Lower leg skin (tissue), 4 donors: ENCODE measurements at regions not wholly inside any gene's neighbourhood (a gene's known extent, or its start where the extent isn't known, plus 50 kb on each side); places are given as distances from the start of the nearest gene placed in this dataset.

ENCODE experiments used
- DNase-seq, 2 donors: peaks; one replicate each; pipeline ENCODE4 v3.0.0-alpha.2; 2019; ENCODE audit warnings: low spot score in 2 of 2
- H3K4me3 ChIP-seq: fragments of 200-600 bp; sonication (generic); 2 replicates; pipeline ENCODE4 v1.5.1; 2017; ENCODE audit warnings: mild to moderate bottlenecking, low read depth; ENCODE audit not compliant: poor library complexity, severe bottlenecking
- POLR2A ChIP-seq, 2 donors: fragments of 450-650 bp; IDR thresholded peaks; one replicate each; pipeline ENCODE4 v1.6.1; 2016 to 2017; ENCODE audit warnings: antibody characterized with exemption in 2 of 2, mild to moderate bottlenecking in 1 of 2, moderate library complexity in 1 of 2
- WGBS, 2 donors: methylation state at CpG; one replicate each; pipeline ENCODE4 v1.1.5; 2018; 5-methylcytosine and 5-hydroxymethylcytosine counted together
- intact Hi-C: fragments of 100-400 bp; cut with DNase I; formaldehyde crosslinking; loops from one replicate; pipeline ENCODE4 v1.15.0; 2023; ENCODE audit warnings: low total_unique reads
- TF ChIP-seq, protein P1 (sequence below), 3 donors: fragments of 450-650 bp; IDR thresholded peaks; one replicate each; pipeline ENCODE4 v1.5.1; 2016; ENCODE audit warnings: antibody characterized with exemption in 3 of 3, mild to moderate bottlenecking in 3 of 3, moderate library complexity in 2 of 3

DNA sequence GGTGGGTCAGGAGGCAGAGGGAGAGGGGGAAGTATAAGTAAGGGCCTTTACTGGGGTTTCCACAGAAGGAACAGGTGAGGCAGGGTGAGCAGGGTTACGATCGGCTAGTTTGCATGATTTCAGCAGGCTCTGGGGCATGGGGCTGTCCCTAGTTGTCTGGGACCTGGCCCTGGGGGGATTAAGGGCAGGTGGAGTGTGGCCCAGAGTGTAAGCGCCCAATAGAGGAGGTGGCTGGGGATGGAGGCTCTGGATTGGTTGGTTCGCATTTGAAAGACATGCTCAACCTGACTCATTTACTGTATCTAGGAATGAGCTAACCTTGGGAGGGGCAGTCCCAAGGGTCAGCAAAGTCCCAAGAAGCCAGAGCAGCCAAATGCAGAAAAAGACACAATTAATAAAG, 230.3 kb downstream of the MAP2K4 start:
- intact Hi-C loops: no loop called here
- H3K4me3 ChIP-seq: no peak overlapping the region
- WGBS, 2 donors: 79 to 84% methylated on average over 4 of the region's 4 CpGs
- no peak for DNase-seq
- TF ChIP-seq, protein P1, sequence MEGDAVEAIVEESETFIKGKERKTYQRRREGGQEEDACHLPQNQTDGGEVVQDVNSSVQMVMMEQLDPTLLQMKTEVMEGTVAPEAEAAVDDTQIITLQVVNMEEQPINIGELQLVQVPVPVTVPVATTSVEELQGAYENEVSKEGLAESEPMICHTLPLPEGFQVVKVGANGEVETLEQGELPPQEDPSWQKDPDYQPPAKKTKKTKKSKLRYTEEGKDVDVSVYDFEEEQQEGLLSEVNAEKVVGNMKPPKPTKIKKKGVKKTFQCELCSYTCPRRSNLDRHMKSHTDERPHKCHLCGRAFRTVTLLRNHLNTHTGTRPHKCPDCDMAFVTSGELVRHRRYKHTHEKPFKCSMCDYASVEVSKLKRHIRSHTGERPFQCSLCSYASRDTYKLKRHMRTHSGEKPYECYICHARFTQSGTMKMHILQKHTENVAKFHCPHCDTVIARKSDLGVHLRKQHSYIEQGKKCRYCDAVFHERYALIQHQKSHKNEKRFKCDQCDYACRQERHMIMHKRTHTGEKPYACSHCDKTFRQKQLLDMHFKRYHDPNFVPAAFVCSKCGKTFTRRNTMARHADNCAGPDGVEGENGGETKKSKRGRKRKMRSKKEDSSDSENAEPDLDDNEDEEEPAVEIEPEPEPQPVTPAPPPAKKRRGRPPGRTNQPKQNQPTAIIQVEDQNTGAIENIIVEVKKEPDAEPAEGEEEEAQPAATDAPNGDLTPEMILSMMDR (IDR thresholded peaks at IDR 0.05): no peak
- no peak for TF ChIP-seq POLR2A (IDR thresholded peaks at IDR 0.05)

DNA sequence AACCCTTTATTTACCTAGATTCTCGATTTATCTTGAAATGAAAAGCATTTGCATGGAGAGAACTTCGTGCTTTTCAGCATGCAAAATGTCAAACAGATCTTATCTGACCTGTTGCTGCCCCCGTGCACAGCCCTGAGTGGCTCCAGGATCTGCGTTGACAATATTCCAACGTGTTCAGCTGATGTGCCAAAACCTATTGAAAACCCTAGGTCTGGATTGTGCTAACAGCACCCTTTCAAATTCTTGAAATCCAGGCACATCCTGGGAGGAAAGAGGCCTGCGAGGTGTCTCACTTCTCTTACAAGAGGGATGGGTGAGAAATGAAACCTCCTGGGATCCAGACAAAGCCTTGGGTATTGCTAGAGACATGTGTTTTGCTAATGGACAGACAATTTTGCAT, 231.8 kb downstream of the MAP2K4 start:
- DNase-seq: no peak
- 52 to 57% methylated on average over 6 of the region's 6 CpGs for WGBS, 2 donors
- H3K4me3 ChIP-seq: no peak overlapping the region
- TF ChIP-seq, protein P1 (IDR thresholded peaks at IDR 0.05): no peak
- no peak for TF ChIP-seq POLR2A (IDR thresholded peaks at IDR 0.05)
- intact Hi-C loops: no loop called here

DNA sequence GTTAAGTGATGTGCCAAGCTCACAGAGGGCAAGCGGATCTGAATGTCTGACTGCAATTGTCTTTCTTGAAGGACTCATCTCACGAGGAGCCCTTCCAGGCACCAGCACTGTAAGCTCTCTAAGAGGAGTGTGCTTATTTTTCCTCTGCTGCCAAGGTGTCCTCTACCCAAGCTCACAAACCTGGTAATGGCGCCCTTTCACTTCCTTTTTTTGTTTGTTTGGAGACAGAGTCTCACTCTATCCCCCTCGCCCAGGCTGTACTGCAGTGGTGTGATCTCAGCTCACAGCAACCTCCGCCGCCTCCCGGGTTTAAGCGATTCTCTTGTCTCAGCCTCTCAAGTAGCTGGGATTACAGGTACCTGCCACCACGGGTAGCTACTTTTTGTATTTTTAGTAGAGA, 233.8 kb downstream of the MAP2K4 start:
- no peak for TF ChIP-seq POLR2A (IDR thresholded peaks at IDR 0.05)
- TF ChIP-seq, protein P1 (IDR thresholded peaks at IDR 0.05): no peak
- DNase-seq: no peak
- intact Hi-C loops: no loop called here
- whole genome bisulfite sequencing, 2 donors: 90 to 94% methylated on average over 9 of the region's 9 CpGs
- no peak overlapping the region for H3K4me3 ChIP-seq

DNA sequence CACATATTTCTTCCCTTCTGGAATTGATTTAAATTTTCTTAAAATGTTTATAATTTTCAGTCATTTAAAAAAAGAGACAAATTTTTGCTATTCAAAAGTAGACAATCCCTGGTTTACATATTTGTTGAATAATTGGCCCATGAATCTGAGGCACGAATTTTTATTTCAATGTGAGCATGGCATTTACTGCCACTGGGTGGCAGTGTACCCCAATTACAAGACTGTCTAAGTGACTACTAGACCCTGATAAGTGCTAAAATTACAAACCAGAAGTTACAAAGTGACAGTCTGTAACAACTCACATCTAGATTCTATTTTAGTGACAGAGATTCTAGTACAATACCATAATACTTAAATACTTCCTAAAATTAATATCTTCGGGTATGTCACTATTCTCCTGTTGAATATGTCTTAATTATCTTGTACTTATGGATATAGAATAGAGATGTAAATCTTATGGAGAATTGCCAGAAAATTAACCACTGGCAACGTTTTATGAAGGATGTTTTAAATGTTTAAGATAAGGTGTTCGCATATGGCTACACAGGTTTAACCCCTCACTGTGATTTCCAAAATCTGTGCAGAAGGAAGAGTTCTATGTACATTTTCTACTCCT, 235.8 kb downstream of the MAP2K4 start:
- 13 to 14% methylated on average over 4 of the region's 4 CpGs for WGBS, 2 donors
- no peak overlapping the region for H3K4me3 ChIP-seq
- TF ChIP-seq, protein P1 (IDR thresholded peaks at IDR 0.05): no peak
- TF ChIP-seq POLR2A (IDR thresholded peaks at IDR 0.05): no peak
- no peak for DNase-seq
- intact Hi-C loops: no loop called here

DNA sequence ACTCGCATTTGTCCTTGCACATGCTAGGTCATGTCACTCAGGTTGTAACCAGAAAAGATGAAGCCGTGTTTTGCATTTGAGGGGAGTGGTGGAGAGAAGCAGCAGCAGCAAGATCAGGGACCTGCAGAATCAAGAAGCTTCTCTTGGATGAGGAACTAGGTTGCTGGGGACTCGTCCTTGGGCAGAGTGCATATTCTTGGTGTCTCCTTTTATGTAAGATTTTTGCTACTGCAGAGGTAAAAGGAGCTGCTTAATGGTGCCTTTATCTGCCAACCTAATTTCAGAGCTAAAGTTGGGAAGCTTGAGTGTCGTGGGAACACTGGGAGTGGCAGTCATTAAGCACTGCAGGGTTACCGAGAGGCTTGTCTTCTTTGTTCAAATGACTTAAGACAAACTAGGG, 236.5 kb downstream of the MAP2K4 start:
- no peak overlapping the region for H3K4me3 ChIP-seq
- intact Hi-C loops: no loop called here
- TF ChIP-seq, protein P1 (IDR thresholded peaks at IDR 0.05): no peak
- no peak for TF ChIP-seq POLR2A (IDR thresholded peaks at IDR 0.05)
- 29 to 39% methylated on average over 5 of the region's 5 CpGs for WGBS, 2 donors
- no peak for DNase-seq

DNA sequence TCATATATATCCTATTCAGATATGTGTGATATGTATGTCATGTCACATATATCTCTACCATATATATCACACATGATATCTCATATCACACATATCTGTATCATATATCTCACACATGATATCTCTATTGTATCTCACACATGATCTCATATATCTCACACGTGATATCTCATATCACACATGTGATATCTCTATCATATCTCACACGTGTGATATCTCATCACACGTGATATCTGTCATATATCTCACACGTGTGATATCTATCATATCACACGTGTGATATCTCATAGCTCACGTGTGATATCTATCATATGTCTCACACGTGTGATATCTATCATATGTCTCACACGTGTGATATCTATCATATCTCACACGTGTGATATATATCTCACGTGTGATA, 240.7 kb downstream of the MAP2K4 start:
- 91 to 95% methylated on average over 10 of the region's 10 CpGs for WGBS, 2 donors
- TF ChIP-seq, protein P1 (IDR thresholded peaks at IDR 0.05): no peak
- TF ChIP-seq POLR2A (IDR thresholded peaks at IDR 0.05): no peak
- intact Hi-C loops: no loop called here
- no peak for DNase-seq
- no peak overlapping the region for H3K4me3 ChIP-seq
